NCI-H82 (cell line): ENCODE measurements at regions not wholly inside any gene's neighbourhood (a gene's known extent, or its start where the extent isn't known, plus 50 kb on each side); places are given as distances from the start of the nearest gene placed in this dataset.

Experiments used
- DNase-seq: peaks from one replicate; lab custom pipeline; 2025; lab: John Stamatoyannopoulos, UW

DNA sequence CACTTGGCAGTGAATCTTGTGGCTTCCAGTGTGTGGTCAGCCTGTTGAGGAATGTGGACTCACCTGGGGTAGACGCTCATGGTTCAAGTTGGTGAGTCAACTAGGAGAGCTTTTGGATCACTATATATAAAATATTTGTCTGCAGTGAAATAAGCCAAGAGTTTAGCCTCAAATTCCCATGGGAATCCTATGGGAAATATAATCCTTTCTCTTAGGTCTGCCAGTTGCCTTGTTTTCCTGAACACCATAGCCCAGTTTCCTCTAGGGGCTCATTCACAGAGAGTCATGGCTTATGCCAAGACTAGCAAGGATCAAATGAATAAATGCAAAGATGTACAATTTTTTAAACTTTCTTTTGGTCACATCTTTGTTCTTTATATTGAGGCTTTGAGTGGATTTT lies 100.1 kb upstream of the NPHP3 start:
- peak; percentile 29 for DNase-seq

- DNase-seq = no peak
Observed at GRCh38 chr3:132821314-132821713, 99.1 kb upstream of the NPHP3 start.

GRCh38 chr3:132818251-132818650 lies 96.0 kb upstream of the NPHP3 start:
- DNase-seq = no peak

GRCh38 chr3:132817646-132818177 lies 95.5 kb upstream of the NPHP3 start:
- peak; percentile 21 for DNase-seq

GRCh38 chr3:132805071-132805470 lies 82.9 kb upstream of the NPHP3 start:
- DNase-seq = no peak

- DNase-seq = no peak
Observed at GRCh38 chr3:132804498-132804897, 82.3 kb upstream of the NPHP3 start.

- peak; percentile 40 for DNase-seq
Observed at GRCh38 chr3:132803889-132804288, 81.7 kb upstream of the NPHP3 start.

DNA sequence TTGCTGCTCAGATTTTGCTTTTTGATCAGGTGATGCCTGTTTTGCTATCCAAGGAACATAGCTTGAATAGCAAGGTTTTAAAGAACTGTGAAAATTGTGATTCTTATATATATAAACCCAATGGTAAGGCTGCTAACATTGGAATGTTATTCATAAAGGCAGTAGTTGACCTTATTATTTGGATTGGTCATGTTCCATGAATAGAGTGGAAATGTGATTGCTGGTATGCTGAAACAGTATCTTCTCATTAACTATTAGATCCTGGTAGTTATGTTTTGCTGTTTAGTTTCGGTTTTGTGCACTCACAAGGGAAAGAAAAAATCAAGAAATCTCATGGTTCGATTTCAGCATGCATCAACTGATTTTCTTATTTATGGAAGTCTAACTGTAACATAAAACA lies 78.7 kb upstream of the NPHP3 start:
- DNase-seq = no peak

DNA sequence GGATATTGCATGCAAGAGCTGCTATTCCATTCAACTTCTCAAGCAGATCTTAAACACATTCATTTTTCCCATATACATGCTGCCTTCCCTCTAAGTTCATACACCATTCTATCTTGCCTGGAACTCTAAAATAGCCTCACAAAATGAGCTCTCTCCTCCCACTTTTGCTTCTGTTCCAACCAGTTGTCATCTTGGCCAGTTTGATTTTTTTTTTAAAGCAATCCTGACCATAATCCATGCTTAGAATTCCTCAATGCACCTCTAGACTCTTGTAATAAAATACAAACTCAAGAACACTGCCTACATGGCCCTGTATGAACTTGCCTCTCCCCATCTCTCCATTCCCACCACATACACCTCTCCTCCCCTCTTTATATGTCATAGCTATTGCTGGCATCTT lies 68.6 kb upstream of the NPHP3 start:
- no peak for DNase-seq

DNA sequence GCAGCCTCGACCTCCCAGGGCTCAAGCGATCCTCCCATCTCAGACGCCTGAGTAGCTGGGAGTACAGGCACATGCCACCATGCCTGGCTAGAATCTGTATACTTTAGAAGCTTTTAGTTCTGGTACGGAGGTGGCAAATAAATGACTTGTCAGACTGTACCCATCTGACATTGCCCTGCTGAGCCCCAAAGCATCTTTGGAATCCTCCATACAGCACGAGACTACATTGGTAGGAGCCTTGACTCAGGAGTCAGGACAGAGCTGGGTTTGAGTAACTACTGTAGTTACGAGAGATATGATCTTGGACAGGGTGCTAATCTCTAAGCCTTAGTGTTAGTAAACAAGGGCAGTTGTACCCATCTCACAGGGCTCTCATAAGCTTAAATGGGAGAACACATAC lies 67.8 kb upstream of the NPHP3 start:
- peak; percentile 13 for DNase-seq

GRCh38 chr3:132788301-132788671 lies 66.1 kb upstream of the NPHP3 start:
- peak; percentile 88 for DNase-seq

GRCh38 chr3:132787616-132788300 lies 65.5 kb upstream of the NPHP3 start:
- DNase-seq = peak; percentile 96

- DNase-seq = no peak
Observed at GRCh38 chr3:132786890-132787289, 64.7 kb upstream of the NPHP3 start.

DNA sequence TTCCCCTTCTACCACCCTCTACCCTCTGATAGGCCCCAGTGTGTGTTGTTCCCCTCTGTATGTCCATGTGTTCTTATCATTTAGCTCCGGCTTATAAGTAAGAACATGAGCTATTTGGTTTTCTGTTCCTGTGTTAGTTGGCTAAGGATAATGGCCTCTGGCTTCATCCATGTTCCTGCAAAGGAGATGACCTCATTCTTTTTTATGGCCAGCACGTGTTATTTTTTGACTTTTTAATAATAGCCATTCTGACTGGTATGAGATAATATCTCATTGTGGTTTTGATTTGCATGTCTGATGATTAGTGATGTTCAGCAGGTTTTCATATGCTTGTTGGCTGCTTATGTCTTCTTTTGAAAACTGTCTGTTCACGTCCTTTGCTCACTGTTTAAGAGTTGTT lies 63.1 kb upstream of the NPHP3 start:
- no peak for DNase-seq

- no peak for DNase-seq
Observed at GRCh38 chr3:132784502-132785025, 62.4 kb upstream of the NPHP3 start.

DNA sequence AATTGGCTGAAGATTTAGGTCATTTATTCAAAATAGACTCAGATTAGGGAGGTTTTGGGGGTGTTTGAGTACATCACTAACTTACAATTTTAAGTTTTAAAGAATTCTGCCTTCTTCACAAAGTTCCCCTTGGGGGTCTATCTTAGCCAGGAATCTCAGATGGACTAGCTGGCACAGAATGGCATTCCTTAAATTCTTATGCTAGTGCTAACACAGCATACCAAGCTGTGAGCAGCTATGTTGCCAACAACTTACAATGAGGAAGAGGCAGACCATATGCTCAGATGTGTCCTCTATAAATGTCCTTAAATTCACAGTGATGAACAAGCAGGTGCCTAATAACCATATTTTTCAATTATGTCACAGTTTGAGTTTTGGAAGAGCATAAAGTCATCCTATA lies 60.9 kb upstream of the NPHP3 start:
- DNase-seq = no peak

DNA sequence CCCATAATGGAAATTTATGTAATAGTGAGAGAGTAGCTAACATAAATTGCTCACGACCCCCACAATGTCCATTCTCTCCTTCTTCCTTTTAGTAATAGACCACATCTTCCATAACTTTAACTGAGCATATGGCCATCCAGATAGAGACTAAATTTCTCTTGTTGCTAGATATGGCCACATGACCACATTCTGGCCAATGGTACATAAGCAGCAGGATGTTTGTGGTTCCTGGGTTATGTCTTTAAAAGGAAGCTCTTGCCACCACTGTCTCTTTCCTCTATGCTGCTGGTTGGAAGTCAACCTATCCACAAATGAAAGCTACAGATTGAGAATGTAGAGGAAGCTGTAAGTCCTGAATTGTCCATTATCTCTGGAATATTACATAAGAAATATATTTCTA lies 59.7 kb upstream of the NPHP3 start:
- DNase-seq = no peak

- no peak for DNase-seq
Observed at GRCh38 chr3:132777171-132777570, 55.0 kb upstream of the NPHP3 start.

DNA sequence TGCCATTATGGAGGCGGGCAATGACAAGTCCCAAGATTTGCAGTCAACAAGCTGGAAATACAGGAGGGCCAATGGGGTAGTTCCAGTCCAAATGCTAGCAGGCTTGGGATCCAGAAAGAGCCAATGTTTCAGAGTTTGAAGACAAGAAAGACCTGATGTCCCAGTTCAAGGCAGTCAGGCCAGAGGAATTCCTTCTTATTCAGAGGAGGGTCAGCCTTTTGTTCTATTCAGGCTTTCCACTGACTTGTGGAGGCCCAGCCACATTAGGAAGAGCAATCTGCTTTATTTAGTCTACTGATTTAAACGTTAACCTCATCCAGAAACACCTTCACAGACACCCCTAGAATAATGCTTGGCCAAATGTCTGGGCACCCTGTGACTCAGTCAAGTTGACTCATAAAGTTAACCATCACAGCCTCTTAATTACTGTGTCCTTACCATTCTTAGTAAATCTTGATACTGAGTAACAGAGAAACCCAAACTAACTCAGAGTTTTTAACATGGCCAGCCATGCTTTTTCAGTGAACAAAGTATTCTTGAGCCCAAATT lies 50.9 kb upstream of the NPHP3 start:
- no peak for DNase-seq

DNA sequence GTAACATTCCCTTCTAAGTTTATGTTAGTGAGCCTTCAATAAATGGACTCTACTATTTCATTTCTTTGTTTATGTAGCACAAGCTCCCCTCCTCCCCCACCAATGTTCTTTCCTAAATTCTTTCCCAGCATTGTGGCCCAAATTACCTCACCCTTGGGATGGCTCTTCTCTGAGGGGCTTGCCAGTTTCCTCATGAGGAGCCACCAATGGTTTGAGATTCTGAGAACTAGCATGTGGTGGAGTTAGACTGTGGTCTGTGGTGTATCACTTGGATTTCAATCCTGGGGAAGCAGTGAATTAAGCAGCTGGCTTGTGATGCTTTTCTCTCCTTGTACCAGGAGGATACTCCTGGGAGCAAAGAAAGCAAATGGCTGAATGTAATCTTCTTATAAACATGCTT lies 50.0 kb upstream of the NPHP3 start:
- peak; percentile 91 for DNase-seq
